Panc1 (cell line): ENCODE measurements at regions not wholly inside any gene's neighbourhood (a gene's known extent, or its start where the extent isn't known, plus 50 kb on each side); places are given as distances from the start of the nearest gene placed in this dataset.

Experiments
- CTCF ChIP-seq: fragments of 450-650 bp; IDR thresholded peaks from 2 replicates; pipeline ENCODE4 v1.5.1; 2017; ENCODE audit warnings: mild to moderate bottlenecking
- POLR2AphosphoS5 ChIP-seq: IDR thresholded peaks from 2 replicates; pipeline ENCODE4 v1.6.1; 2012; ENCODE audit warnings: mild to moderate bottlenecking, low read depth, low read length, moderate library complexity
- REST ChIP-seq, 2 experiments: IDR thresholded peaks; 2 replicates each; pipeline ENCODE4 v1.6.1; 2011 to 2012; ENCODE audit warnings: low read depth in 2 of 2, control low read depth in 1 of 2, low read length in 1 of 2, mild to moderate bottlenecking in 1 of 2, moderate library complexity in 1 of 2; ENCODE audit not compliant: insufficient read depth in 1 of 2
- SIN3A ChIP-seq: IDR thresholded peaks from 2 replicates; pipeline ENCODE4 v1.6.1; 2012; ENCODE audit warnings: low read depth, mild to moderate bottlenecking, low read length, moderate library complexity, borderline replicate concordance; ENCODE audit not compliant: insufficient read depth

- TF ChIP-seq CTCF (no peak), SIN3A (no peak), POLR2AphosphoS5 (no peak), REST (IDR thresholded peaks at IDR 0.05; ENCODE audit: insufficient read depth in 1 of 2, low read depth in 2 of 2, low read length in 1 of 2) (no peak)
Observed at GRCh38 chr12:42010257-42010656, 134.4 kb downstream of the GXYLT1 start.
